Adrenal gland (tissue), 9 donors: ENCODE measurements at regions not wholly inside any gene's neighbourhood (a gene's known extent, or its start where the extent isn't known, plus 50 kb on each side); places are given as distances from the start of the nearest gene placed in this dataset.

Experiments
- DNase-seq, 7 donors: peaks; one replicate each; pipeline ENCODE4 v3.0.0-alpha.2; 2019 to 2020
- H3K27ac ChIP-seq, 5 donors: fragments of 200-600 bp; sonication (generic) in 4 of 5; 1 replicate in 3 of 5; 2 replicates in 2 of 5; pipeline versions ENCODE4 v1.5.1 to v1.8.0; 2016 to 2020; ENCODE audit warnings: mild to moderate bottlenecking in 1 of 5
- H3K27me3 ChIP-seq: fragments of 200-600 bp; 2 replicates; pipeline ENCODE4 v1.8.0; 2021
- H3K36me3 ChIP-seq, 2 donors: fragments of 200-600 bp; replicated peaks in 1 of 2; 1 replicate in 1 of 2; 2 replicates in 1 of 2; pipeline versions ENCODE4 v1.5.1 to v1.8.0; 2018 to 2022
- H3K4me1 ChIP-seq, 2 donors: fragments of 200-600 bp; replicated peaks in 1 of 2; 1 replicate in 1 of 2; 2 replicates in 1 of 2; pipeline versions ENCODE4 v1.5.1 to v1.8.0; 2018 to 2021
- H3K4me3 ChIP-seq, 4 donors: fragments of 200-600 bp; sonication (generic) in 3 of 4; one replicate each; pipeline ENCODE4 v1.5.1; 2016 to 2018
- H3K9me3 ChIP-seq, 3 donors: fragments of 200-600 bp; sonication (generic) in 1 of 3; replicated peaks in 1 of 3; 1 replicate in 2 of 3; 2 replicates in 1 of 3; pipeline versions ENCODE4 v1.5.1 to v1.8.0; 2016 to 2021
- POLR2A ChIP-seq, 2 donors: fragments of 450-650 bp; IDR thresholded peaks; one replicate each; pipeline ENCODE4 v1.6.1; 2017; ENCODE audit warnings: antibody characterized with exemption in 2 of 2, mild to moderate bottlenecking in 2 of 2, moderate library complexity in 1 of 2
- WGBS, 4 donors: extraction: QIAGEN DNeasy Blood & Tissue Kit in 2 of 4; methylation state at CpG; one replicate each; pipeline versions ENCODE4 v1.1.5 to v1.1.7; 2013 to 2017; 5-methylcytosine and 5-hydroxymethylcytosine counted together
- intact Hi-C, 2 donors: fragments of 100-400 bp; cut with DNase I; formaldehyde crosslinking; loops; one replicate each; pipeline versions ENCODE4 v1.14.1 to v1.15.0; 2022 to 2023
- TF ChIP-seq, protein P1 (sequence below), 6 experiments: fragments of 450-650 bp in 4 of 6; fragments of 200-600 bp in 2 of 6; sonication (generic) in 1 of 6; IDR thresholded peaks; 1 replicate in 5 of 6; 2 replicates in 1 of 6; pipeline versions ENCODE4 v1.5.1 to v1.8.0; 2016 to 2021; ENCODE audit warnings: antibody characterized with exemption in 6 of 6, mild to moderate bottlenecking in 2 of 6, moderate library complexity in 1 of 6
- donor health status: healthy with polysubstance abuse.
- donor health status: Bipolar disorder and iron deficiency.
- donor health status: DM: yes; HTN: yes; CAD: no.
- donor health status: DM: no; HTN: no; CAD: no.
- donor health status: DM: no; HTN: no; CAD: no.

DNA sequence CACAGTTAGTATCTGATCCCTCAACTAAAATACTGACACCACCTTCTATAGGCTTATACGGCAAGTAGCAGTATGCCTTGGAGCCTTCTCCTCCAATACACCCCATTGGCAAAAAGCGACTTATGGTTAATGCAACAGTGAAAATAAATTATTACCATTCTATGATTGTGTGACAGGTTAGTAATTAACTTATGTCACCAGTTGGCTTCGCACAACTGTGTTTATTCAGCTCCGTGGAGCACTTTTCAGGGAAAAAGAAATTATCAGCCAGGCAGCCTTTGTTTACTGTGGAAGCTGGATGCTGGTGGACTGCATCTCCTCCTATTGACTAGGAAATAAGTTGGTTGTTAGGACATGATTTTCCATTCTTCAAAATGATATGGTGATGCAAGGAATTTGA is 833.8 kb upstream of the RBFOX1 start:
- Histone ChIP-seq H3K4me3 (no peak overlapping the region), H3K4me1 (no peaks in the 10 kb centered on the region), H3K9me3 (no peaks in the 10 kb centered on the region), H3K27ac (no peak overlapping the region), H3K36me3 (no peaks in the 10 kb centered on the region), H3K27me3 (no peaks in the 10 kb centered on the region)
- DNase-seq = no peak
- intact Hi-C loops = no loop called here
- WGBS, 4 donors = 74 to 86% (median 82%) methylated on average over 4 of the region's 4 CpGs
- TF ChIP-seq, protein P1, sequence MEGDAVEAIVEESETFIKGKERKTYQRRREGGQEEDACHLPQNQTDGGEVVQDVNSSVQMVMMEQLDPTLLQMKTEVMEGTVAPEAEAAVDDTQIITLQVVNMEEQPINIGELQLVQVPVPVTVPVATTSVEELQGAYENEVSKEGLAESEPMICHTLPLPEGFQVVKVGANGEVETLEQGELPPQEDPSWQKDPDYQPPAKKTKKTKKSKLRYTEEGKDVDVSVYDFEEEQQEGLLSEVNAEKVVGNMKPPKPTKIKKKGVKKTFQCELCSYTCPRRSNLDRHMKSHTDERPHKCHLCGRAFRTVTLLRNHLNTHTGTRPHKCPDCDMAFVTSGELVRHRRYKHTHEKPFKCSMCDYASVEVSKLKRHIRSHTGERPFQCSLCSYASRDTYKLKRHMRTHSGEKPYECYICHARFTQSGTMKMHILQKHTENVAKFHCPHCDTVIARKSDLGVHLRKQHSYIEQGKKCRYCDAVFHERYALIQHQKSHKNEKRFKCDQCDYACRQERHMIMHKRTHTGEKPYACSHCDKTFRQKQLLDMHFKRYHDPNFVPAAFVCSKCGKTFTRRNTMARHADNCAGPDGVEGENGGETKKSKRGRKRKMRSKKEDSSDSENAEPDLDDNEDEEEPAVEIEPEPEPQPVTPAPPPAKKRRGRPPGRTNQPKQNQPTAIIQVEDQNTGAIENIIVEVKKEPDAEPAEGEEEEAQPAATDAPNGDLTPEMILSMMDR (IDR thresholded peaks at IDR 0.05) = no peak
- TF ChIP-seq POLR2A (IDR thresholded peaks at IDR 0.05) = no peak

DNA sequence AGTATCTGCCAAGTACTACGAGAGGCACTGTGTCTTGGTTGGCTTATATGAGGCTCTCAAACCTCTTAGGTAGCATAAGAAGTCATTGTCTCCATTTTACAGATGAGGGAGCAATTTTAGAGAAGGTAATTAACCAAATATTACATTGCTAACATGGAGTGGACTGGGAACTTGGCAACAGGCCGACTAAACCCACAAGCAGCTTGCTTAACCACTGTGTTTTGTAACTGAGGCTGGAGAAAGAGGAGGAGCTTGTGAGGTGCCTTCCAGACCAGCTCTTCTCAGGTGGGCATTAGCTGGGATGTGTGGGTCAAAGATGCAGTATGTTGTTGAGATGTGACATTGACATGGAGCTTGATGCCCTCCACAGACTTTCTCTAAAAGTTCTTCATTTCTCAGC is 835.6 kb upstream of the RBFOX1 start:
- no peak overlapping the region for H3K27ac ChIP-seq
- TF ChIP-seq, protein P1 (IDR thresholded peaks at IDR 0.05) = no peak
- TF ChIP-seq POLR2A (IDR thresholded peaks at IDR 0.05) = no peak
- H3K27me3 ChIP-seq = no peaks in the 10 kb centered on the region
- no peak for DNase-seq
- WGBS, 4 donors = 50 to 70% (median 62%) methylated on average over 2 of the region's 2 CpGs
- H3K4me1 ChIP-seq = no peaks in the 10 kb centered on the region
- H3K4me3 ChIP-seq = no peak overlapping the region
- H3K9me3 ChIP-seq = no peaks in the 10 kb centered on the region
- no peaks in the 10 kb centered on the region for H3K36me3 ChIP-seq
- intact Hi-C loops = no loop called here

DNA sequence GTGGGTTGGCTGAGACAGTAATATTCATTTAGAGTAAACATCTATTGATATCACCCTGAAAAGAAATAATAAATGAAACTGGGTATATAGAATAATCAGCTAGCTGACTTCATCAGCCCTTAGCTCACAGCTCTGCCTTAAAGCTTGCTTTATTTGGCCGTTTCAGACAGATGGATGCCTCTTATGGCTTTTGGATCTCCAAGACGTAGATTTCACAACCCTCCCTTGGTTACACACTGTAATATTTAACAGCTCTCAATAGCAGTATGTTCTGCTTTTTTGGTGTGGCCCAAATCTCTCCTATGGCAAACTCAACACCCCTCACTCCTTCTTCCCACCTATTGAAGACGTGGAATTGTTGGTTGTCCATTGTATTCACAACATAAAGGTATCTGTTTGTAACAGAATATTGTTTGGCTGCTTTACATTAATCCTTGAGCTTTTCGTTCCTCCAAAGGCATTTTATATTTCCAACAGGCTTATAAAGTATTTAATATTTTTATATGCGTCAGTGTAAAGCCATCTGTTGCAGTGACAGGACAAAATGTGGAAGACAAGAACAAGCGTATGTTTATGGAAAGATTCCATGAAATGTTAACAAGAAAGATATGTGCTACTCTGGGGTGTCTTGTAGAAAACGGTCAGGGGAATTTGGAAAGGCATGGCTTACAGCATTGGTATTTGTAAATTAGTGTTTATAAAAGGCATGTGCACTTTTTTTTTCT is 837.0 kb upstream of the RBFOX1 start:
- no peak for TF ChIP-seq POLR2A (IDR thresholded peaks at IDR 0.05)
- TF ChIP-seq, protein P1 (IDR thresholded peaks at IDR 0.05) = no peak
- no peak overlapping the region for H3K4me3 ChIP-seq
- intact Hi-C loops = no loop called here
- H3K36me3 ChIP-seq = no peaks in the 10 kb centered on the region
- H3K27ac ChIP-seq = no peak overlapping the region
- WGBS, 4 donors = 60 to 70% (median 66%) methylated on average over 7 of the region's 7 CpGs
- H3K9me3 ChIP-seq = no peaks in the 10 kb centered on the region
- no peak for DNase-seq
- H3K4me1 ChIP-seq = no peaks in the 10 kb centered on the region
- H3K27me3 ChIP-seq = no peaks in the 10 kb centered on the region

DNA sequence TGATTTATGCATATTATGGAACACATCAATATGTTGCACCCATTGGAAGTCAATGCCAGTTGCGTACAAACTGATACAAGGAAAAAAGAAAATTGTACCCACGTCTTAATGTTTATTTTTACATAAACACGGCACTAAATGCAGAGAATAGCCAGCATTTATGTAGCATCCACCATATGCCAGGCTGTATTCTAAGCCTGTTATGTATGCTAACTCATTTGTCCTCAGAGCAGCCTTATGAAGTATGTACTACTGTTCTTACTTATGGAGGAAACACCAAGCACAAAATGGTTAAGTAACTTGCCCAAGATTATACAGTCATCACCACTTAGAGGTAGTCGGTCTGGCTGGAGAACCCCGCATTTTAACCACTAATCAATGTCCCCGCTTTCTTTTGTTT is 837.9 kb upstream of the RBFOX1 start:
- Histone ChIP-seq H3K4me3 (no peak overlapping the region), H3K4me1 (no peaks in the 10 kb centered on the region), H3K27ac (no peak overlapping the region), H3K9me3 (no peaks in the 10 kb centered on the region), H3K36me3 (no peaks in the 10 kb centered on the region), H3K27me3 (no peaks in the 10 kb centered on the region)
- intact Hi-C loops = no loop called here
- TF ChIP-seq, protein P1 (IDR thresholded peaks at IDR 0.05) = no peak
- TF ChIP-seq POLR2A (IDR thresholded peaks at IDR 0.05) = no peak
- WGBS, 4 donors = 81 to 88% (median 85%) methylated on average over 6 of the region's 6 CpGs
- no peak for DNase-seq
